GM21576 (cell line): ENCODE measurements at regions not wholly inside any gene's neighbourhood (a gene's known extent, or its start where the extent isn't known, plus 50 kb on each side); places are given as distances from the start of the nearest gene placed in this dataset.
"Not testable (repeated sequence)": the region's sequence is repeated elsewhere in the genome, so short reads cannot be mapped to it uniquely, and the experiment has no call there.

Experiments used
- ATAC-seq: cut with Tn5 transposase; IDR thresholded peaks from one replicate; pipeline ENCODE4 v1.9.1; 2021; ENCODE audit warnings: mild to moderate bottlenecking, moderate library complexity; ENCODE audit not compliant: unreplicated experiment

DNA sequence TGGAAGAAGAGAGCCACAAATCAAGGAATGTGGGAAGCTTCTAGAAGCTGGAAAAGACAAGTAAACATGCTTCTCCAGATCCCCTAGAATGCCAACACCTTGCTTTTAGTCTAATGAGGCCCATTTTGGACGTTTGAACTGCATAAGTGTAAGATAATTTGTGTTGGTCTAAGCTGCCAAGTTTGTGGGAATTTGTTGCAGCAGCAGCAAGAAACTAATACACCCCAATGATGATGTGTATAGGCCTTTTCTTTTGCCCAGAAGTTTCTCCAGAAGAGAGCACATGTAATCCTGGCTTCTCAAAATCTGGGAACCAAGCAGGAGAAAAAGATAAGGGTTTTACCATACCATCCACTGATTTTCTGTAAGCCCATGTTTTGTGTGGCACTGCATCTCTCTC is 96.1 kb upstream of the DPT start:
- no peak for ATAC-seq

DNA sequence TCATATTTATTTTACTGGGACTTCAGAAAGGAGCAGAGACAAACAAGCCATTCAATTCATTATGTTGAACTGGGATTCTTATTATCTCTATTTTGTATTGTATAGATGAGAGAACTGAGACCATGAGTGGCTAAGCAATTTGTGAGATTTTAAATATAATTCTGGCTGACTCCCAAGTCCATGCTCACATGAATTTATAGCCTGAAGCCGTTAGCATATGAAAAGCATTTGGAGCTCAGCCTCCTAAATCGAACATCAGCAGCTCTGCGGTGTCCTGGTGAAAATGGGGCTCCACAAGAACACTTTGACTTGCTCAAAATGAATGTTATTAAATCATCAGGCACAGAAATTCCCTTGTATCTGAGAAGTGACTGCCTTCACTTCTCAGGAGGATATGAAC is 96.8 kb upstream of the DPT start:
- no peak for ATAC-seq

- no peak for ATAC-seq
Observed at GRCh38 chr1:168826269-168826668, 97.3 kb upstream of the DPT start.

DNA sequence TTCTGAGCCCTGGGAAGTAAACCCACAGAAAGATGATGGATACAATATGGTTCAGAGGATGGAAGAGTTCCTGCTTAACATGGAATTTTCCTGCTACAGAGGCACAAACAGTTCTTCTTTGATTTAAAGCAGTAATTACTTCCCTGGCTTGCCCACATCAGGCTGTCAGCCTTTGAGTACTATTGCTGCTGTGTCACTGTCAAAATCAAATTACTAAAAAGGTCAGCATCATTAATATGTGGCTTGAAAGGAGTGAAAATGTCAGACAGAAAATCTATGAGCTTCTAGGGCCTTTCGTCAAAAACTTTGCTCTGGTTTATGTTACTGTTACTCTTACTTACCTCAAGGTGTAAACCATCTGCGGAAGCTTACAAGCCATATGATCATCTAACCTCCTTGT is 98.6 kb upstream of the DPT start:
- ATAC-seq = no peak

DNA sequence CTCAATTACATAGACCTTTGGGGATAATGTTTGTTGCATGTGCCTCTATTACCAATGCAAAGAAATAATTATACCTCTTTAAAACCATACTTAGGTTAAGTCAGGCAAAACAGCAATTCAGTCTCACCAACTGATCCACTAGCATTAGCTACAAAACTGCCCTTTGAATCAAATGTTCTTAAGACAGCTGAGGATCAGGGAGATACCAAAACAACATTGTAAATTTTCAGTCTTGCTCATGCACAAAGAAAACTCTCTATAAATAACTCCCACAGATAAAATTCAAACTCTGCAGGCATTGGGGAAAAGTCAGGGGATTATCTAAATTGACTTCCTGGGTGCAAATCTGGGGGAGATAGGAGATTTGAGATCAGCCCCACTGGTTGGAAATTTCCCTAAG is 100.9 kb upstream of the DPT start:
- no peak for ATAC-seq

DNA sequence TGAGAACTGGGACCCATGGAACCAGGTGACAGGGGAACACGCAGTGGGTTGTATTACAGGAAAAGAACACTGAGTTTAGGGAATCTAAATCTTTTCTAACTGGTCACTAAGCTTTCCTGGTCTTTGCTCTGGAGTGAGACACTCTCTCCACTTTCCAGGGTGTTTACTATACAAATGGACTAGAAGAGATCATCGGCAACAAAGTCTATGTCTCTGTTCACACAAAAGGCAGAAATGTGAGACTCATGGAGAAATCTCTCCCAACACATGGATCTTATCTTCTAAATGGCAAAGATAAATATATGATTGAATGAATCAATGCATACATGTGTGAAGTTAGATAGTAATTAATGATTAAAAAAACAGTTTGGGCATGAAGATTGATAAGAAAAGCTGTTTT is 101.6 kb upstream of the DPT start:
- ATAC-seq = no peak

GRCh38 chr1:168832661-168833060 is 103.7 kb upstream of the DPT start:
- no peak for ATAC-seq

- no peak for ATAC-seq
Observed at GRCh38 chr1:168833362-168833761, 104.4 kb upstream of the DPT start.

DNA sequence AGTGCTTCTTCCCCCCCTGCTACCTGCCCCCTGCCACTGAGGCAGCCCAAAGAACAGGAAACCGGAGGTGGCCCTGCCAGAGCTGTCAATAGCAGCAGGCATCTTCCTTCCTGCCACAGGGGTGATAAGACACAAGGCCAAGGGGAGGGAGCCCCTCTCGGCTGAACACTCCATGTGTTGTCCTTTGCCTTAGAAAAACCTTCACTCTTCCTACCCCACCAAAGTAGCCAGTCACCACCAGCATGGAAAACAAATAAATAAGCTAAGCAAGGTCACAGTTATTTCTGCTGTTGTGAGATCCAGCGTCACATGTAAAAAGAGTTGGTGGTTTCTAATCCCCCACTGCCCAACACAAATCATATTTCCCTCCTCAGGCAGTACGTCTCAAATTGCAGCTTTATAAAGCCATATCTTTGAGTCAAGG is 104.8 kb upstream of the DPT start:
- no peak for ATAC-seq

- no peak for ATAC-seq
Observed at GRCh38 chr1:168834225-168834872, 105.3 kb upstream of the DPT start.

DNA sequence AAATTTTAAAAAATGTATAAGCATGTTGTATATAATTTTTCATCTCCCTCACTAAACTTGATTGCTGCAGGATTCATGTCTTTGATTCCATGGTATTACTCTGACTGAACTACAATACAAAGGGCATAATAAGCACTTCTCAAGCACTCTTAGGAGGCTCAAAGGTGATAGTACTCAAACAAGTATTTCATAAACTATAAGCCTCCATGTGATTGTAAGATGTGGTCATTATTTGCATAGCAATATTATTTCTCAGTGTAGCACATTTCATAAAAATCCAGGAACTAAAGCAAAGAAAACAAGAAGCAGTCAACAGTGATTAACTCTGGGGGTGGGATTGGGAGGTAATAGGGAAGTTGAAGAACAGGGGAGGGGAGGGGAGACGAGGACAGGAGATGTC is 106.2 kb upstream of the DPT start:
- ATAC-seq = no peak

- ATAC-seq = no peak
Observed at GRCh38 chr1:168835791-168836190, 106.8 kb upstream of the DPT start.

- ATAC-seq = no peak
Observed at GRCh38 chr1:168836469-168836868, 107.5 kb upstream of the DPT start.

DNA sequence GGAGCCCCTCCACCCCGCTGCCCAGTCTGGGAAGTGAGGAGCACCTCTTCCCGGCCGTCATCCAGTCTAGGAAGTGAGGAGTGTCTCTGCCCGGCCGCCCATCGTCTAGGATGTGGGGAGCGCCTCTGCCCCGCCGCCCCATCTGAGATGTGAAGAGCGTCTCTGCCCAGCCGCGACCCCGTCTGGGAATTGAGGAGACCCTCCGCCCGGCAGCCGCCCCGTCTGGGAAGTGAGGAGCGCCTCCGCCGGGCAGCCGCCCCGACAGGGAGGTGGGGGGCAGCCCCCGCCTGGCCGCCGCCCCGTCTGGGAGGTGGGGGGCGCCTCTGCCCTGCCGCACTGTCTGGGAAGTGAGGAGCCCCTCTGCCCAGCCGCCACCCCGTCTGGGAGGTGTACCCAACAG is 108.2 kb upstream of the DPT start:
- not testable (repeated sequence) for ATAC-seq

GRCh38 chr1:168842306-168842705 is 113.3 kb upstream of the DPT start:
- no peak for ATAC-seq

DNA sequence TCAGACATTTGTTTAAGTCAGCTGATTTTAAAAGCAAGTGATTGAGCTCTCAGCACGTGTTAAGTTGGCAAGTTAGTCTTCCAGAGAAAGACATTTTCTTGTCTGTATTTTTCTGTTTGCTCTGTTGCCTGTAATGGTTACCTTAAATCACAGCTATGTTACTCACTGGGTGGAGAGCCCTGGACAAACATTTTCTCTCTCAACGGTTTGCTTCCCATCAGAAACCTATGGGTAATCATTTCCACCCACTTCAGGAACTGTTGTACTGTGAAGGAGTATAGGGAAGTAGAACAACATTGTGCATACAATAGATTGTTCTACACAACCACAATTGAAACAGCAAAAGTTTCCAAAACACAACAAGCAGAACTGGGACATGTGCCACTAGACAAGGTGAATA is 113.9 kb upstream of the DPT start:
- ATAC-seq = no peak

DNA sequence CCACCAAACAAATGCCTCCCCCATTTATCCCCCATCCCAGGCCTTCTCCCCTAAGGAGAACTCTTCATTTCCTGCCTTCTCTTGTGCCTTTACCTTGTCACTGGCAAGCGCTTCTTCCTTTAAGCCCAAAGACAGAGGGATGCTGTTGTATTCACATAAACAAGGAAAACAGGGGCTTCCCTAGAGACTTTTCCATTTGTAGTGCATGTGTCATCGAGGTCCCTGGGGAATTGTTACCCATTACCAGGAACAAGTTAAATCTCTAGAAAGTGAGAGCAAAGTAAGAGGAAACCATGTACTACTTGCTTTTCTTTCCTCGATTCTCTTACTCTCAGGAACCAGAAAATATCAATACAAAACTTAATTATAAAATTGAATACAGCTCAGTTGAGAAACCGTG is 114.4 kb upstream of the DPT start:
- ATAC-seq = no peak

DNA sequence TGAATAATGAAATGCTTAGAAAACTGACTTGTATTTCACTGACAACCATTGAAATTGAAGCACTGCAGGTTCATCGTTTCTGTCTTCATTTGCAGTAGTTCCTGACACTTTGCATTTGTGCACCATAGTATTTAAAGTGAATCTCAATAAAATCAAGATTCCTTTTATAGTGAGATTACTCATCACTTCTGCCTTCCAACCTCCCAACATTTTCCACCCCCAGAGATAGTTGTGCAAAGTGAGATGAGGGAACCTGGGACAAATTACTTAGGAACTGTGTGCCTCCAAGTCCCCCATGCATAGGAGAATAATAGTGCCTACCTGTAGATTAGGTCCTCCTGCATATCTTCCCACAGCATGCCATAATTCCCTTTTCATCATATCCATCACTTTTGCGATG is 114.9 kb upstream of the DPT start:
- no peak for ATAC-seq

- no peak for ATAC-seq
Observed at GRCh38 chr1:168845140-168845539, 116.1 kb upstream of the DPT start.

- ATAC-seq = no peak
Observed at GRCh38 chr1:168848051-168848450, 119.0 kb upstream of the DPT start.

GRCh38 chr1:168861421-168862004 is 132.5 kb upstream of the DPT start:
- no peak for ATAC-seq

DNA sequence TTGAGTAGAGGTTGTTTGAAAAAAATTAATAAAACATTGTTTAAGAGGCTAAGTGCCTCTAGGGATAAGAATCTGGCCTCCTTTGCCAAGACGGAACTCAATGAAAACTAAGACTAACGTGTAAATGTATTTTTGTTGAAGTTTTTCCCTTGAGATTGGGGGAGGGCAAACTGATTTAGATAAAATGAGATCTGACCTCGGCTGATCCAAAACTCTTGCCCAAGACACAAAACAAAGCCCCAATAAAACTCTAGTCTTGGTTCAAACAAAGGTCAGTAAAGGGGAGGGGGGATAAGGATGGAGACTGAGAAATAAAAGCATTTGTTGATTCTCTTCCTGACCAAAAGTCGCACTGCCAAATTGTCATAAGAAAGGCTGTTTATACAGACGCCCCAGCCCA is 134.8 kb upstream of the DPT start:
- no peak for ATAC-seq

GRCh38 chr1:168864266-168864665 is 135.3 kb upstream of the DPT start:
- ATAC-seq = no peak
